ENCODE measurements at regions not wholly inside any gene's neighbourhood (a gene's known extent, or its start where the extent isn't known, plus 50 kb on each side); places are given as distances from the start of the nearest gene placed in this dataset.

DNA sequence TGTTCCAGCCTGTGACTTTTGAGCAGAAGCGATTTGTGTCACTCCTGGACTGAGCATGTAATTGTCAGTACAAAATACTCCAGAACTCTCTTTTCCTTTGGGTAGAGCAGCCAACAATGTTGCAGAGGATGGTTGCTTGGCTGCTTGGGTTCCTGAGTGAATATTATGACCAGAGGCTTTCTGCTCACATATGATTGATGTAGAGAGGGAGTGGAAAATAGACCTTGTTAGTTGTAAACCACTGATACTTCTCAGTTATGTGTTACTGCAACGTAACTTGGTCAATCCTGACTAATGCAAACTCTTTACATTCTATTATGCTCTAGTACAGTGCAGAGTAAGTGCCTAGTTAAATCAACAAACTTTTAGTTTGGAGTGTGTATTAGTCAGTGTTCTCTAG is 322.6 kb upstream of the KCNH8 start:
- Histone ChIP-seq H3K36me3 (ENCODE audit: control insufficient read depth, insufficient read depth, low read length, severe bottlenecking) (no peaks in the 10 kb centered on the region), H3K4me1 (ENCODE audit: control insufficient read depth, insufficient read depth, low read length) (no peaks in the 10 kb centered on the region), H3K27me3 (replicated peaks; ENCODE audit: control insufficient read depth, insufficient read depth, low read length) (no peaks in the 10 kb centered on the region), H3K9ac (ENCODE audit: low read length) (no peak overlapping the region), H3K9me3 (ENCODE audit: control insufficient read depth, low read length) (no peaks in the 10 kb centered on the region), H3K4me3 (ENCODE audit: low read length) (no peak overlapping the region)
- DNase-seq (ENCODE audit: low read depth) = no peak

DNA sequence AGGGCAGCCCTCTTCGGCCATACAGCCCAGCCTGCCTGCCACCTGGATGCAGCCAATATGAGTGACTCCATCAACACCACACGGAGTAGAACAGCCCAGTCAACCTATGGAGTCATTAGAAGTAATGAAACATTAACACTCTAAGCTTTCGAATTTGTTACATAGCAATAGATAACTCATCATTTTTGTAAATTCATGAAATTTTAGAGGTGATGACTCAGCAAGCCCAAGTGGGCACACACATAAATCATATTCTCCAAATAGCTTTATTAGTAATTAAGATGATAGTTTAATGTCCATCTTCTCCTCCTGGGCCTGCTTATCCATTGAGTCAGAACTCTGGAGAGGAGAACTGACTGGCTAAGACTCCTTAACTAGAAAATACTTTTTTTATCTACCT is 335.0 kb upstream of the KCNH8 start:
- H3K36me3 ChIP-seq (ENCODE audit: control insufficient read depth, insufficient read depth, low read length, severe bottlenecking) = no peaks in the 10 kb centered on the region
- H3K4me3 ChIP-seq (ENCODE audit: low read length) = no peak overlapping the region
- no peaks in the 10 kb centered on the region for H3K4me1 ChIP-seq (ENCODE audit: control insufficient read depth, insufficient read depth, low read length)
- no peaks in the 10 kb centered on the region for H3K27me3 ChIP-seq (replicated peaks; ENCODE audit: control insufficient read depth, insufficient read depth, low read length)
- DNase-seq (ENCODE audit: low read depth) = no peak
- no peaks in the 10 kb centered on the region for H3K9me3 ChIP-seq (ENCODE audit: control insufficient read depth, low read length)
- no peak overlapping the region for H3K9ac ChIP-seq (ENCODE audit: low read length)

DNA sequence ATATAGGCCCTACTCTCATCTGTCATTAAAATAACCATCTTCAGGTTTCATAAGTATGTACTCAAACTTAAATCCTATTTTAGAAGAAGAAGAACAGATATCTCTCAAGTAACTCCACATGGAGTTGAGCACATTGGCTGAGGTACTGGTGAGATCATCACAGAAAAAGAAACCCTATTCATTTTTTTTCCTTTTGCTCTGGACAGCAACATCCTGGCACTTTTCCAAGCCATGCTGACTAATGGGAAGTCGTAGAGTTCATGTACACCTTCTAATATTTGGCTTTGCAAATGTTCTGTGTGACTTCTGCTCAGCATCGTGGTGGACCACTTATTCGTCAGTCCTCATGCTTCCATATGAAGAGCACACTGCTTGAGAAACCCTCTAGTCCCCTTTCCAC is 336.0 kb upstream of the KCNH8 start:
- Histone ChIP-seq H3K36me3 (ENCODE audit: control insufficient read depth, insufficient read depth, low read length, severe bottlenecking) (no peaks in the 10 kb centered on the region), H3K9me3 (ENCODE audit: control insufficient read depth, low read length) (no peaks in the 10 kb centered on the region), H3K27me3 (replicated peaks; ENCODE audit: control insufficient read depth, insufficient read depth, low read length) (no peaks in the 10 kb centered on the region), H3K4me1 (ENCODE audit: control insufficient read depth, insufficient read depth, low read length) (no peaks in the 10 kb centered on the region), H3K4me3 (ENCODE audit: low read length) (no peak overlapping the region), H3K9ac (ENCODE audit: low read length) (no peak overlapping the region)
- no peak for DNase-seq (ENCODE audit: low read depth)

DNA sequence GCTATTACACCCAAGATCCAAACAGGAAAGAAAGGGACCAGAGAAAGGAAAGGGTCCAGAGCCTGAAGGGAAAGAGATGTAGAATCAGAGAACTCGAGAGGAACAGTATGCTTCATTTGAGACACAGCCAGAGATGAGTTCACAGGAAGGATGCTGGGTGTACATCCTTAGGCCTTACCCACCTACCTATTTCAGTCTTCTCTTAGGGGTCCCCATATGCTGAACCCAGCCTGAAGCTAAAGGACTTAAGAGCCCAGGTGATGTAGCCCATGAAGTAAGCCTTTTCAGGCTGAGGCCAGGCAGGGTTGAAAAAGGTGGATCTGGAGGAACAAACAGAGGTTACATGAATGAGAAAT is 338.0 kb upstream of the KCNH8 start:
- H3K36me3 ChIP-seq (ENCODE audit: control insufficient read depth, insufficient read depth, low read length, severe bottlenecking) = no peaks in the 10 kb centered on the region
- H3K9ac ChIP-seq (ENCODE audit: low read length) = no peak overlapping the region
- no peak overlapping the region for H3K4me3 ChIP-seq (ENCODE audit: low read length)
- no peaks in the 10 kb centered on the region for H3K27me3 ChIP-seq (replicated peaks; ENCODE audit: control insufficient read depth, insufficient read depth, low read length)
- no peak for DNase-seq (ENCODE audit: low read depth)
- no peaks in the 10 kb centered on the region for H3K4me1 ChIP-seq (ENCODE audit: control insufficient read depth, insufficient read depth, low read length)
- no peaks in the 10 kb centered on the region for H3K9me3 ChIP-seq (ENCODE audit: control insufficient read depth, low read length)

DNA sequence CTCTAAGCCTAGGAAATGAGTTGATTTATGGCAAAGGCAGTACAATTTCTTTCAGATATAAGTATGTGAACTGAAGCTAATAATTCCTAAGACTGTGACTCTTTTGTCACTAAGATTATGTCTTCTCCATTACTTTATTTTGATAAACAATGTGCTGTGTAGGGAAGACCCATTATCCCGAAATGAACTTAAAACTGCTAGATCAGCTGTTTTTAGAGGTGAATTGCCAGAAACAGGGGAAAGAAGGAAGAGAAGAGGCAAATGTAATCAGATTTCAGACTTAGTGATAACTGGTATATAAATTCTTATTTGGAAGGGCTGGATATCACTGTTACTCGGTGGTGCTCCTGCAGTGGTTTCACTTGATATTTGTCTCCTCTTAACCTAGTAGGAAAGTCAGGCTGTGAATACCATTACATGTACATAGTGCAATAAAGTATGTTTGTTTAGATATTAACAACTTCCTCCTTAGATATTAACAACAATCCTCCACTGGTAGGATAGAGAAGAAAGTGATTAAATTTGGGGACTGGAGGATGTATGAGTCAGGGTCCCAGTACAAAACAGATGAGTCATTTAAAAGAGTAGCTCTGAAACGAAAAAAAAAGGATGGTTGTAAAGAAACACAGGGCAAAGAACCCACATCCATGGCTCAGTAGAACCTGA is 338.5 kb upstream of the KCNH8 start:
- no peak for DNase-seq (ENCODE audit: low read depth)
- Histone ChIP-seq H3K4me1 (ENCODE audit: control insufficient read depth, insufficient read depth, low read length) (no peaks in the 10 kb centered on the region), H3K36me3 (ENCODE audit: control insufficient read depth, insufficient read depth, low read length, severe bottlenecking) (no peaks in the 10 kb centered on the region), H3K9ac (ENCODE audit: low read length) (no peak overlapping the region), H3K27me3 (replicated peaks; ENCODE audit: control insufficient read depth, insufficient read depth, low read length) (no peaks in the 10 kb centered on the region), H3K9me3 (ENCODE audit: control insufficient read depth, low read length) (no peaks in the 10 kb centered on the region), H3K4me3 (ENCODE audit: low read length) (no peak overlapping the region)

DNA sequence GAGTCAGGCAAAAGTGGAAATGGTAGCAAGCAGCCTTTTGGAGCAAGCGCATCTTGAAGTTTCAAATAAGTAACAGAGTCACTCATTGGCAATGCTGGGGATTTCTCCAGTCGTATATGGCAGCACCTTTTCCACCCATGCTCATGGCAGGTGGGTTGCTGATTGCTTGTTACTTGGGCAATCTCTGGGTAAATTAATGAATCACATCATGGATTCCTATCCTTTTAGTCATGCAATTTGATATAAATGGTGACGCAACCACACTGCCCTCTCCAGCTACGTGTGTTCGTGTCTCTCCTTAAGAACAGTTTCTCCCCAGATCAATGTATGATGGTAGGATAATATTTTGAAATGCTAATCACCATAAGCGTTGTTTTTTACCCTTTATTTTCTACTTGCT is 339.9 kb upstream of the KCNH8 start:
- Histone ChIP-seq H3K27me3 (replicated peaks; ENCODE audit: control insufficient read depth, insufficient read depth, low read length) (no peaks in the 10 kb centered on the region), H3K9ac (ENCODE audit: low read length) (no peak overlapping the region), H3K36me3 (ENCODE audit: control insufficient read depth, insufficient read depth, low read length, severe bottlenecking) (no peaks in the 10 kb centered on the region), H3K4me3 (ENCODE audit: low read length) (no peak overlapping the region), H3K9me3 (ENCODE audit: control insufficient read depth, low read length) (no peaks in the 10 kb centered on the region), H3K4me1 (ENCODE audit: control insufficient read depth, insufficient read depth, low read length) (no peaks in the 10 kb centered on the region)
- no peak for DNase-seq (ENCODE audit: low read depth)

DNA sequence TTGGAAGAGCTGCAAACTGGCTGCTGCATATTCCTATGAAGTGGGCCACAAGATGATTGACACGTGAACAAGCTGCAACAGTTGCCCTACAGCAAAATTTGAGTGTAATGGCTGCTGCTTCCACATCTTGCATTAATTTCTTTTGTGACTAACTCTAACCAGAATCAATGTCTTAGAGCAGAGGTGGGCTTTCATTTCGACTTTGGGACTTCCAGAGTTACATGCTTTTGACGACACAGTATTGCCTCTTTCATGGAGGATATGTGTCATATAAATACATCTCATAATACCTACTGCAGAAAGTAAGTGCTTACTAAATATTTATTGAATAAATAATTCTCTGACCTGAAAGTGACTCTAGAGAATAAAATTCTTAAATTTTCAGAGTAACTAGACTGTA is 340.7 kb upstream of the KCNH8 start:
- H3K9ac ChIP-seq (ENCODE audit: low read length) = no peak overlapping the region

DNA sequence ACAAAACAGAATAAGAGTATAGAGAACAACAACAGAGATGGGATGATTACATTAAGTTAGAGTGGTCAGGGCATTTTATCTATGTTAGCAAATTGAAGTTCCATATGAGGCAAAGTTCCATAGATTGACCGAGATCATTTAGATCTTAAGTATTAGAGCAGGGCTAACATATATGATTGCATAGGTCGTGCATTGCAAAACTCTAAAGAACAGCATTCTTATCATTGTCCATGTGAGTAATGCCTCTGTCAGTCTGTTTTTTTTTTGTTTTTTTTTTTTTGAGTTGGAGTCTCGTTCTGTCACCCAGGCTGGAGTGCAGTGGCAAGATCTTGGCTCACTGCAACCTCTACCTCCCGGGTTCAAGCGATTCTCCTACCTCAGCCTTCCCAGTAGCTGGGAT is 341.7 kb upstream of the KCNH8 start:
- Histone ChIP-seq H3K4me3 (ENCODE audit: low read length) (no peak overlapping the region), H3K4me1 (ENCODE audit: control insufficient read depth, insufficient read depth, low read length) (no peaks in the 10 kb centered on the region), H3K9me3 (ENCODE audit: control insufficient read depth, low read length) (no peaks in the 10 kb centered on the region), H3K36me3 (ENCODE audit: control insufficient read depth, insufficient read depth, low read length, severe bottlenecking) (no peaks in the 10 kb centered on the region), H3K9ac (ENCODE audit: low read length) (no peak overlapping the region), H3K27me3 (replicated peaks; ENCODE audit: control insufficient read depth, insufficient read depth, low read length) (no peaks in the 10 kb centered on the region)
- no peak for DNase-seq (ENCODE audit: low read depth)

More for the DNA sequence above, 340.7 kb upstream of the KCNH8 start:
- no peaks in the 10 kb centered on the region for H3K27me3 ChIP-seq (replicated peaks; ENCODE audit: control insufficient read depth, insufficient read depth, low read length)
- H3K9me3 ChIP-seq (ENCODE audit: control insufficient read depth, low read length) = no peaks in the 10 kb centered on the region
- no peak for DNase-seq (ENCODE audit: low read depth)
- no peak overlapping the region for H3K4me3 ChIP-seq (ENCODE audit: low read length)
- no peaks in the 10 kb centered on the region for H3K4me1 ChIP-seq (ENCODE audit: control insufficient read depth, insufficient read depth, low read length)
- H3K36me3 ChIP-seq (ENCODE audit: control insufficient read depth, insufficient read depth, low read length, severe bottlenecking) = no peaks in the 10 kb centered on the region

DNA sequence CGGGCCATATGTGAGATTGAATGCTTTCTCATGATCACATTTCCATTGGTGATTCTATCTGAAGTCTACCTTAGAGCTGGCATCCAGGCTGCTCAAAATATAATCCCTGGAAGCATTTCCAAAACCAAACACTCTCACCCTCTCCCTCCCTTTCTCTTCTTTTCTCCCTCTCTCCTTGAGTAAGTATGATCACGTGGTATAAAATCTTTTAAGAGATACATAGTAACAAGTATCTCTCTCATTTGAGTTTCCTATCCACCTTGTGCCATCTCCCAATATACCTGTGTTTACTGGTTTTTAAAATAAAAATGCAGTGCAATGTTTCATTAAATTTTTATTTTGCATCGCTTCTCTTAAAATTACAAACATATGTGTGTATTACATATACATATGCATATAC is 350.9 kb upstream of the KCNH8 start:
- H3K4me1 ChIP-seq (ENCODE audit: control insufficient read depth, insufficient read depth, low read length) = no peaks in the 10 kb centered on the region
- H3K9me3 ChIP-seq (ENCODE audit: control insufficient read depth, low read length) = no peaks in the 10 kb centered on the region
- no peak for DNase-seq (ENCODE audit: low read depth)
- H3K4me3 ChIP-seq (ENCODE audit: low read length) = no peak overlapping the region
- H3K36me3 ChIP-seq (ENCODE audit: control insufficient read depth, insufficient read depth, low read length, severe bottlenecking) = no peaks in the 10 kb centered on the region
- no peak overlapping the region for H3K9ac ChIP-seq (ENCODE audit: low read length)
- H3K27me3 ChIP-seq (replicated peaks; ENCODE audit: control insufficient read depth, insufficient read depth, low read length) = no peaks in the 10 kb centered on the region

DNA sequence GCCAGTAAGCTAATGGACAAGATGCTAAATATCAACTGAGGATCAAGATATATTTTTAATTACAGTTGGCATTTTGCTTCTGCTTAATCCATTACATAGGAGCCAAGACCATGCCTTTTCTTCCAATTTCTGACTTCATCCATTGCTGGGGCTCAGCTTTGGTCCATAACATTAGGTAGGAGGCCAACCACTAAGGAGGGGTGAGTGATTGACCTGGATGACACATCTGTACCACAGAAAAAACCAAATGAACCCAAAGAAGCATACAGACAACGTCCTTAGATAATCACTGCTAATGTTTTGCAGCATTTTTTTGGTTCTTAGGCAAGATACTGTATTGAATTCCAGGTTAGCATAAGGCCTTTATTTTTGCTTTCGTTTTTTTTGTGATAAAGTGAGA is 353.2 kb upstream of the KCNH8 start:
- H3K9ac ChIP-seq (ENCODE audit: low read length) = no peak overlapping the region

DNA sequence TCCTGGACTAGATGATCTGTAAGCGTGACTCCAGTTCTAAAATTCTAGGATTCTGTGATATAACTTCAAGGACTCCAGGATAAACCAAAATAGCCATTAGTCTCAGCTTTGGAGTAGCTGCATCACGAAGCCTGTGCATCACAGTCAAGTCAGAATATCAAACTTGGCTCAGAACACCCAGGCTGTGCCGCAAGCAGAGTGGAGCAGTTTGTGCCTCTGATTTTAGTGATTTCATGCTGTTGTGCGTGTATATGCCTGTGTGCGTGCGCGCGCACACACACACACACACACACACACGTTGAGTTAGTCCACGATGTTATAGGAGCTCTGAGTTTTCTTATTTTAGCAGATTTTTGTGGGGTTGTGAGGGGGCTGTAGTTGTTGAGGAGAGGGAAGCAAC is 356.6 kb upstream of the KCNH8 start:
- no peaks in the 10 kb centered on the region for H3K4me1 ChIP-seq (ENCODE audit: control insufficient read depth, insufficient read depth, low read length)
- no peak overlapping the region for H3K4me3 ChIP-seq (ENCODE audit: low read length)
- no peaks in the 10 kb centered on the region for H3K27me3 ChIP-seq (replicated peaks; ENCODE audit: control insufficient read depth, insufficient read depth, low read length)
- H3K9me3 ChIP-seq (ENCODE audit: control insufficient read depth, low read length) = no peaks in the 10 kb centered on the region
- H3K36me3 ChIP-seq (ENCODE audit: control insufficient read depth, insufficient read depth, low read length, severe bottlenecking) = no peaks in the 10 kb centered on the region
- no peak for DNase-seq (ENCODE audit: low read depth)
- no peak overlapping the region for H3K9ac ChIP-seq (ENCODE audit: low read length)

More for the DNA sequence above, 353.2 kb upstream of the KCNH8 start:
- H3K27me3 ChIP-seq (replicated peaks; ENCODE audit: control insufficient read depth, insufficient read depth, low read length) = no peaks in the 10 kb centered on the region
- no peak overlapping the region for H3K4me3 ChIP-seq (ENCODE audit: low read length)
- H3K4me1 ChIP-seq (ENCODE audit: control insufficient read depth, insufficient read depth, low read length) = no peaks in the 10 kb centered on the region
- H3K9me3 ChIP-seq (ENCODE audit: control insufficient read depth, low read length) = no peaks in the 10 kb centered on the region
- no peaks in the 10 kb centered on the region for H3K36me3 ChIP-seq (ENCODE audit: control insufficient read depth, insufficient read depth, low read length, severe bottlenecking)
- no peak for DNase-seq (ENCODE audit: low read depth)

DNA sequence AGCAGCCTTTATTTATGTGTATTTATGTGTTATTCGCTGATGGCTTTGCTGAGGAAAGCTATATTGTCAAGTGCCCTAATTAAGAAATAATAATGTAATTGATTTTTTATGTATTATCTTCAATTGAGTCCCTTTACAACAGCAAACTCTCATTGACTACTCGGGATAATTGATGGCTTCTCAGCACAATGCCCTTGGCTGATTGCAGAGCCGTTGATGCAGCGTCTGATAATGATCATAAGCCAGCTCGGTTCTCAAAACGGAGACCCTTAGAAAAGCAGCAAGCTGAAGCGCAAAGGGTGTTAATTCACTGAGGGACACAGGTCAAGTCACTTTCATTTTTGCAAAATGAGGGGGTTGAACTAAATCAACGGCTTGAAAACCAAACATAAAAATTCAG is 357.1 kb upstream of the KCNH8 start:
- no peak for DNase-seq (ENCODE audit: low read depth)
- Histone ChIP-seq H3K9me3 (ENCODE audit: control insufficient read depth, low read length) (no peaks in the 10 kb centered on the region), H3K27me3 (replicated peaks; ENCODE audit: control insufficient read depth, insufficient read depth, low read length) (no peaks in the 10 kb centered on the region), H3K4me3 (ENCODE audit: low read length) (no peak overlapping the region), H3K36me3 (ENCODE audit: control insufficient read depth, insufficient read depth, low read length, severe bottlenecking) (no peaks in the 10 kb centered on the region), H3K4me1 (ENCODE audit: control insufficient read depth, insufficient read depth, low read length) (no peaks in the 10 kb centered on the region), H3K9ac (ENCODE audit: low read length) (no peak overlapping the region)
